SW 1271 (cell line): ENCODE measurements at regions not wholly inside any gene's neighbourhood (a gene's known extent, or its start where the extent isn't known, plus 50 kb on each side); places are given as distances from the start of the nearest gene placed in this dataset.
"Not testable (repeated sequence)": the region's sequence is repeated elsewhere in the genome, so short reads cannot be mapped to it uniquely, and the experiment has no call there.

Experiments used
- DNase-seq, 2 experiments: peaks; one replicate each; lab custom pipeline; 2025; lab: John Stamatoyannopoulos, UW

GRCh38 chr6:4725136-4725760 is 51.0 kb upstream of the CDYL start:
- not testable (repeated sequence) for DNase-seq

- not testable (repeated sequence) for DNase-seq
Measured at GRCh38 chr6:4724727-4725126, 51.5 kb upstream of the CDYL start.

- no peak for DNase-seq
Measured at GRCh38 chr6:4723383-4723782, 52.8 kb upstream of the CDYL start.

GRCh38 chr6:4721368-4721767 is 54.8 kb upstream of the CDYL start:
- not testable (repeated sequence) for DNase-seq

- no peak for DNase-seq
Measured at GRCh38 chr6:4719491-4719890, 56.7 kb upstream of the CDYL start.

GRCh38 chr6:4717856-4718255 is 58.3 kb upstream of the CDYL start:
- no peak for DNase-seq

- DNase-seq: no peak
Measured at GRCh38 chr6:4717124-4717523, 59.1 kb upstream of the CDYL start.

GRCh38 chr6:4714961-4715501 is 61.2 kb upstream of the CDYL start:
- no peak for DNase-seq

- DNase-seq: no peak
Measured at GRCh38 chr6:4712291-4712690, 63.9 kb upstream of the CDYL start.

GRCh38 chr6:4707011-4707410 is 69.2 kb upstream of the CDYL start:
- peak in 1 of 2 experiments; percentile 17 for DNase-seq

- DNase-seq: no peak
Measured at GRCh38 chr6:4705809-4706208, 70.4 kb upstream of the CDYL start.

- no peak for DNase-seq
Measured at GRCh38 chr6:4703382-4703781, 72.8 kb upstream of the CDYL start.

- DNase-seq: no peak
Measured at GRCh38 chr6:4698901-4699659, 77.1 kb upstream of the CDYL start.

- DNase-seq: no peak
Measured at GRCh38 chr6:4693173-4693970, 82.8 kb upstream of the CDYL start.

- DNase-seq: no peak
Measured at GRCh38 chr6:4692664-4693063, 83.5 kb upstream of the CDYL start.

- peak in 1 of 2 experiments; percentile 89 for DNase-seq
Measured at GRCh38 chr6:4687989-4688947, 87.9 kb upstream of the CDYL start.

- DNase-seq: no peak
Measured at GRCh38 chr6:4687656-4687988, 88.6 kb upstream of the CDYL start.

GRCh38 chr6:4682431-4683097 is 93.6 kb upstream of the CDYL start:
- DNase-seq: no peak

GRCh38 chr6:4678506-4679300 is 97.5 kb upstream of the CDYL start:
- DNase-seq: no peak

- no peak for DNase-seq
Measured at GRCh38 chr6:4677751-4678065, 98.5 kb upstream of the CDYL start.
